ENCODE measurements at regions not wholly inside any gene's neighbourhood (a gene's known extent, or its start where the extent isn't known, plus 50 kb on each side); places are given as distances from the start of the nearest gene placed in this dataset.

GRCh38 chr4:12635629-12636028, 848.5 kb downstream of the RAB28 start:
- Mint-ChIP-seq H3K36me3 (peaks cover 21% of the 10 kb centered on the region), H3K27me3 (ENCODE audit: low read depth) (peaks cover 3% of the 10 kb centered on the region; the same call in 1 of the 2 replicates), H3K27ac (no peak overlapping the region), H3K9me3 (peaks cover 31% of the 10 kb centered on the region), H3K4me1 (peaks cover 8% of the 10 kb centered on the region), H3K4me3 (no peak overlapping the region)
- CTCF ChIA-PET: no interaction called here
- POLR2A ChIA-PET: no interaction called here
- no peak for ATAC-seq
- no peak for DNase-seq (ENCODE audit: low spot score)
- TF ChIP-seq JAZF1 (CRISPR knock-in tag; IDR thresholded peaks at IDR 0.05) (no peak), ERG (CRISPR knock-in tag; IDR thresholded peaks at IDR 0.05) (no peak), IRF1 (CRISPR knock-in tag; IDR thresholded peaks at IDR 0.05) (no peak), ETV6 (CRISPR knock-in tag; IDR thresholded peaks at IDR 0.05) (no peak)

GRCh38 chr4:12633053-12633651, 851.0 kb downstream of the RAB28 start:
- TF ChIP-seq ZNF263 (CRISPR knock-in tag; IDR thresholded peaks at IDR 0.05; ENCODE audit: low read depth) (no peak), CTCF (IDR thresholded peaks at IDR 0.05) (peak; percentile 89), SMAD3 (CRISPR knock-in tag; IDR thresholded peaks at IDR 0.05; ENCODE audit: borderline replicate concordance) (no peak), NFATC4 (CRISPR knock-in tag; IDR thresholded peaks at IDR 0.05) (no peak), SMAD4 (CRISPR knock-in tag; IDR thresholded peaks at IDR 0.05) (no peak)
- TF ChIP-seq, protein P1, sequence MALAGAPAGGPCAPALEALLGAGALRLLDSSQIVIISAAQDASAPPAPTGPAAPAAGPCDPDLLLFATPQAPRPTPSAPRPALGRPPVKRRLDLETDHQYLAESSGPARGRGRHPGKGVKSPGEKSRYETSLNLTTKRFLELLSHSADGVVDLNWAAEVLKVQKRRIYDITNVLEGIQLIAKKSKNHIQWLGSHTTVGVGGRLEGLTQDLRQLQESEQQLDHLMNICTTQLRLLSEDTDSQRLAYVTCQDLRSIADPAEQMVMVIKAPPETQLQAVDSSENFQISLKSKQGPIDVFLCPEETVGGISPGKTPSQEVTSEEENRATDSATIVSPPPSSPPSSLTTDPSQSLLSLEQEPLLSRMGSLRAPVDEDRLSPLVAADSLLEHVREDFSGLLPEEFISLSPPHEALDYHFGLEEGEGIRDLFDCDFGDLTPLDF (CRISPR knock-in tag; IDR thresholded peaks at IDR 0.05): no peak
- DNase-seq (ENCODE audit: low spot score) (peak; percentile 89), ATAC-seq (peak; percentile 99)

GRCh38 chr4:12615822-12616221, 868.3 kb downstream of the RAB28 start:
- Mint-ChIP-seq H3K36me3 (peaks cover 24% of the 10 kb centered on the region), H3K4me3 (no peak overlapping the region), H3K4me1 (peaks cover 36% of the 10 kb centered on the region), H3K27me3 (ENCODE audit: low read depth) (no peaks in the 10 kb centered on the region), H3K9me3 (peaks cover 53% of the 10 kb centered on the region), H3K27ac (no peak overlapping the region)
- ChIA-PET POLR2A (no interaction called here), CTCF (interaction anchor here (1.6 kb wide), 1 partner anchor 17 kb away, joined by 4 read pairs; no protein-coding TSS in a partner anchor)
- DNase-seq (ENCODE audit: low spot score) (no peak), ATAC-seq (no peak)
- TF ChIP-seq ZNF232 (CRISPR knock-in tag; IDR thresholded peaks at IDR 0.05) (no peak), ZNF317 (CRISPR knock-in tag; IDR thresholded peaks at IDR 0.05; ENCODE audit: borderline replicate concordance, low read depth) (no peak), CTCF (IDR thresholded peaks at IDR 0.05) (no peak), ZNF121 (CRISPR knock-in tag; IDR thresholded peaks at IDR 0.05) (no peak), EMX1 (CRISPR knock-in tag; IDR thresholded peaks at IDR 0.05) (no peak), TEAD4 (CRISPR knock-in tag; IDR thresholded peaks at IDR 0.05) (no peak), ERG (CRISPR knock-in tag; IDR thresholded peaks at IDR 0.05) (no peak), NR3C1 (CRISPR knock-in tag; conservative IDR thresholded peaks at IDR 0.05; ENCODE audit: low read depth) (no peak), ZBTB21 (CRISPR knock-in tag; IDR thresholded peaks at IDR 0.05; ENCODE audit: borderline replicate concordance) (no peak), ESRRA (CRISPR knock-in tag; IDR thresholded peaks at IDR 0.05; ENCODE audit: borderline replicate concordance) (no peak), NR1H2 (CRISPR knock-in tag; IDR thresholded peaks at IDR 0.05) (no peak), NFATC4 (CRISPR knock-in tag; IDR thresholded peaks at IDR 0.05) (no peak), NFYB (CRISPR knock-in tag; conservative IDR thresholded peaks at IDR 0.05; ENCODE audit: low read depth) (no peak)
- TF ChIP-seq, protein P2, sequence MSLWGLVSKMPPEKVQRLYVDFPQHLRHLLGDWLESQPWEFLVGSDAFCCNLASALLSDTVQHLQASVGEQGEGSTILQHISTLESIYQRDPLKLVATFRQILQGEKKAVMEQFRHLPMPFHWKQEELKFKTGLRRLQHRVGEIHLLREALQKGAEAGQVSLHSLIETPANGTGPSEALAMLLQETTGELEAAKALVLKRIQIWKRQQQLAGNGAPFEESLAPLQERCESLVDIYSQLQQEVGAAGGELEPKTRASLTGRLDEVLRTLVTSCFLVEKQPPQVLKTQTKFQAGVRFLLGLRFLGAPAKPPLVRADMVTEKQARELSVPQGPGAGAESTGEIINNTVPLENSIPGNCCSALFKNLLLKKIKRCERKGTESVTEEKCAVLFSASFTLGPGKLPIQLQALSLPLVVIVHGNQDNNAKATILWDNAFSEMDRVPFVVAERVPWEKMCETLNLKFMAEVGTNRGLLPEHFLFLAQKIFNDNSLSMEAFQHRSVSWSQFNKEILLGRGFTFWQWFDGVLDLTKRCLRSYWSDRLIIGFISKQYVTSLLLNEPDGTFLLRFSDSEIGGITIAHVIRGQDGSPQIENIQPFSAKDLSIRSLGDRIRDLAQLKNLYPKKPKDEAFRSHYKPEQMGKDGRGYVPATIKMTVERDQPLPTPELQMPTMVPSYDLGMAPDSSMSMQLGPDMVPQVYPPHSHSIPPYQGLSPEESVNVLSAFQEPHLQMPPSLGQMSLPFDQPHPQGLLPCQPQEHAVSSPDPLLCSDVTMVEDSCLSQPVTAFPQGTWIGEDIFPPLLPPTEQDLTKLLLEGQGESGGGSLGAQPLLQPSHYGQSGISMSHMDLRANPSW (CRISPR knock-in tag; conservative IDR thresholded peaks at IDR 0.05; ENCODE audit: low read depth): no peak

More at GRCh38 chr4:12633053-12633651, 851.0 kb downstream of the RAB28 start:
- ChIA-PET CTCF (interaction anchor here (0.5 to 1.6 kb wide), 11 partner anchors 9 to 1764 kb away, joined by 3 to 11 read pairs (median 5); no protein-coding TSS in a partner anchor), POLR2A (no interaction called here)
- H3K4me3 Mint-ChIP-seq: no peak overlapping the region
- H3K27ac Mint-ChIP-seq: no peak overlapping the region
- H3K36me3 Mint-ChIP-seq: peaks cover 33% of the 10 kb centered on the region
- peaks cover 3% of the 10 kb centered on the region for H3K27me3 Mint-ChIP-seq (ENCODE audit: low read depth)
- H3K4me1 Mint-ChIP-seq: peaks cover 8% of the 10 kb centered on the region
- peaks cover 51% of the 10 kb centered on the region for H3K9me3 Mint-ChIP-seq
